HCT116 (cell line): ENCODE measurements at regions not wholly inside any gene's neighbourhood (a gene's known extent, or its start where the extent isn't known, plus 50 kb on each side); places are given as distances from the start of the nearest gene placed in this dataset.

Experiments used
- CTCF ChIP-seq, 3 experiments: fragments of 200-600 bp in 1 of 3; sonication (generic) in 1 of 3; IDR thresholded peaks in 2 of 3; conservative IDR thresholded peaks in 1 of 3; 2 replicates each; pipeline ENCODE4 v1.5.1; 2012 to 2017; ENCODE audit warnings: low read depth in 2 of 3, low read length in 2 of 3, antibody characterized with exemption in 1 of 3, borderline replicate concordance in 1 of 3, control low read depth in 1 of 3, mild to moderate bottlenecking in 1 of 3, mixed read lengths in 1 of 3, mixed run types in 1 of 3, moderate library complexity in 1 of 3; ENCODE audit not compliant: insufficient read depth in 1 of 3
- EGR1 ChIP-seq: IDR thresholded peaks from 2 replicates; pipeline ENCODE4 v1.6.1; 2012; ENCODE audit warnings: low read depth
- EZH2 ChIP-seq: fragments of 200-600 bp; sonication (generic); IDR thresholded peaks from 2 replicates; pipeline ENCODE4 v1.6.1; 2017; ENCODE audit warnings: antibody characterized with exemption, mixed run types
- MAX ChIP-seq: IDR thresholded peaks from 2 replicates; pipeline ENCODE4 v1.6.1; 2012
- POLR2A ChIP-seq: IDR thresholded peaks from 2 replicates; pipeline ENCODE4 v1.7.0; 2011; ENCODE audit warnings: borderline replicate concordance; ENCODE audit not compliant: insufficient read depth, insufficient read length; ENCODE audit errors: extremely low read depth
- POLR2AphosphoS5 ChIP-seq: IDR thresholded peaks from 2 replicates; pipeline ENCODE4 v1.6.1; 2011; ENCODE audit warnings: mild to moderate bottlenecking, low read depth, low read length, moderate library complexity
- REST ChIP-seq: IDR thresholded peaks from 2 replicates; pipeline ENCODE4 v1.6.1; 2012; ENCODE audit warnings: low read depth
- SP1 ChIP-seq: IDR thresholded peaks from 2 replicates; pipeline ENCODE4 v1.6.1; 2012; ENCODE audit warnings: low read depth
- ZBTB33 ChIP-seq: IDR thresholded peaks from 2 replicates; pipeline ENCODE4 v1.6.1; 2011; ENCODE audit warnings: mild to moderate bottlenecking, low read length, moderate library complexity; ENCODE audit not compliant: insufficient replicate concordance; ENCODE audit errors: extremely low read depth

GRCh38 chr3:80097674-80098073, 329.9 kb upstream of the ROBO1 start:
- TF ChIP-seq MAX (no peak), CTCF (IDR thresholded peaks at IDR 0.05 in 2 of 3, conservative IDR thresholded peaks at IDR 0.05 in 1 of 3; ENCODE audit: borderline replicate concordance in 1 of 3, insufficient read depth in 1 of 3, low read depth in 2 of 3, low read length in 2 of 3) (no peak), EZH2 (no peak), POLR2AphosphoS5 (no peak), REST (no peak), ZBTB33 (no peak), POLR2A (no peak), SP1 (no peak), EGR1 (no peak)
